Transverse colon (tissue), 3 donors: ENCODE measurements at regions not wholly inside any gene's neighbourhood (a gene's known extent, or its start where the extent isn't known, plus 50 kb on each side); places are given as distances from the start of the nearest gene placed in this dataset.
"Not testable (repeated sequence)": the region's sequence is repeated elsewhere in the genome, so short reads cannot be mapped to it uniquely, and the experiment has no call there.

Experiments used
- CTCF ChIP-seq, 5 experiments: fragments of 200-600 bp in 3 of 5; fragments of 450-650 bp in 2 of 5; sonication (generic) in 3 of 5; IDR thresholded peaks; 1 replicate in 2 of 5; 2 replicates in 3 of 5; pipeline ENCODE4 v1.5.1; 2016 to 2017; ENCODE audit warnings: antibody characterized with exemption in 5 of 5, inconsistent platforms in 3 of 5, mild to moderate bottlenecking in 2 of 5, moderate library complexity in 1 of 5
- POLR2A ChIP-seq: fragments of 450-650 bp; IDR thresholded peaks from one replicate; pipeline ENCODE4 v1.6.1; 2016; ENCODE audit warnings: antibody characterized with exemption, mild to moderate bottlenecking, moderate library complexity

- TF ChIP-seq POLR2A; CTCF (IDR thresholded peaks at IDR 0.05): not testable (repeated sequence)
Measured at GRCh38 chr2:110391035-110391418, 81.6 kb downstream of the LIMS4 start.
